Neural progenitor cell (in vitro differentiated cells): ENCODE measurements at regions not wholly inside any gene's neighbourhood (a gene's known extent, or its start where the extent isn't known, plus 50 kb on each side); places are given as distances from the start of the nearest gene placed in this dataset.

ENCODE experiments used
- EZH2 ChIP-seq: fragments of 200-600 bp; sonication (generic); IDR thresholded peaks from 2 replicates; pipeline ENCODE4 v1.6.1; 2017; ENCODE audit warnings: antibody characterized with exemption, mild to moderate bottlenecking, moderate library complexity
- EZH2phosphoT487 ChIP-seq: fragments of 200-600 bp; sonication (generic); IDR thresholded peaks from 2 replicates; pipeline ENCODE4 v1.6.1; 2017; ENCODE audit warnings: antibody characterized with exemption
- TF ChIP-seq, protein P1 (sequence below): fragments of 200-600 bp; sonication (generic); IDR thresholded peaks from 2 replicates; pipeline ENCODE4 v1.5.1; 2017; ENCODE audit warnings: antibody characterized with exemption, mild to moderate bottlenecking

DNA sequence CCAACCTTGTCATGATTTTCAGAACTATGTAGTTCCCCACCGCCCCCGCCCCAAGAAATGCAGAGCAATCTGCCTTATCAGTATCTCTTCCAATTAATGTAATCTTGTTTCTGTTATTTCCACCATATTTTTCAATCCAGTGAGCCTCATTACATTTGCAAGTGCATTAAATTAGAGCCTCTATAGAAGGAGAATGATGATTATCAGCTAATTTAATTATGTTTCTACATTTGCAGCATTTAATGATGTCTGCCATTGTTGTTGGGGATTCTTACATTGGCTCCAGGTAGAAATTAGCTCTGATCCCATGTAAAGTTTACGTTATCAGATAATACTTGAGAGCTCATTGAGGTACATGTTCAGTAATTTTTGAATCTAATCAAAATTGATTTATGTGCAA lies 707.0 kb upstream of the RBFOX1 start:
- TF ChIP-seq, protein P1, sequence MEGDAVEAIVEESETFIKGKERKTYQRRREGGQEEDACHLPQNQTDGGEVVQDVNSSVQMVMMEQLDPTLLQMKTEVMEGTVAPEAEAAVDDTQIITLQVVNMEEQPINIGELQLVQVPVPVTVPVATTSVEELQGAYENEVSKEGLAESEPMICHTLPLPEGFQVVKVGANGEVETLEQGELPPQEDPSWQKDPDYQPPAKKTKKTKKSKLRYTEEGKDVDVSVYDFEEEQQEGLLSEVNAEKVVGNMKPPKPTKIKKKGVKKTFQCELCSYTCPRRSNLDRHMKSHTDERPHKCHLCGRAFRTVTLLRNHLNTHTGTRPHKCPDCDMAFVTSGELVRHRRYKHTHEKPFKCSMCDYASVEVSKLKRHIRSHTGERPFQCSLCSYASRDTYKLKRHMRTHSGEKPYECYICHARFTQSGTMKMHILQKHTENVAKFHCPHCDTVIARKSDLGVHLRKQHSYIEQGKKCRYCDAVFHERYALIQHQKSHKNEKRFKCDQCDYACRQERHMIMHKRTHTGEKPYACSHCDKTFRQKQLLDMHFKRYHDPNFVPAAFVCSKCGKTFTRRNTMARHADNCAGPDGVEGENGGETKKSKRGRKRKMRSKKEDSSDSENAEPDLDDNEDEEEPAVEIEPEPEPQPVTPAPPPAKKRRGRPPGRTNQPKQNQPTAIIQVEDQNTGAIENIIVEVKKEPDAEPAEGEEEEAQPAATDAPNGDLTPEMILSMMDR: no peak
- TF ChIP-seq EZH2 (no peak), EZH2phosphoT487 (no peak)
